ENCODE measurements at regions not wholly inside any gene's neighbourhood (a gene's known extent, or its start where the extent isn't known, plus 50 kb on each side); places are given as distances from the start of the nearest gene placed in this dataset.

- no peak for DNase-seq (ENCODE audit: extremely low read depth, low read depth)
- H3K4me3 ChIP-seq (replicated peaks; ENCODE audit: low read depth, low read length) = no peak overlapping the region
- TF ChIP-seq CTCF (IDR thresholded peaks at IDR 0.05; ENCODE audit: low read depth, low read length, missing control alignments) = no peak
Observed at GRCh38 chr7:47080816-47081215, 501.1 kb downstream of the TNS3 start.

- no peak for DNase-seq (ENCODE audit: extremely low read depth, low read depth)
- no peak for TF ChIP-seq CTCF (IDR thresholded peaks at IDR 0.05; ENCODE audit: low read depth, low read length, missing control alignments)
- no peak overlapping the region for H3K4me3 ChIP-seq (replicated peaks; ENCODE audit: low read depth, low read length)
Observed at GRCh38 chr7:47078241-47078640, 503.7 kb downstream of the TNS3 start.

GRCh38 chr7:47074702-47075153 is 507.2 kb downstream of the TNS3 start:
- H3K4me3 ChIP-seq (replicated peaks; ENCODE audit: low read depth, low read length) = no peak overlapping the region
- TF ChIP-seq CTCF (IDR thresholded peaks at IDR 0.05; ENCODE audit: low read depth, low read length, missing control alignments) = no peak
- DNase-seq (ENCODE audit: extremely low read depth, low read depth) = no peak

- DNase-seq (ENCODE audit: extremely low read depth, low read depth) = no peak
- no peak for TF ChIP-seq CTCF (IDR thresholded peaks at IDR 0.05; ENCODE audit: low read depth, low read length, missing control alignments)
- H3K4me3 ChIP-seq (replicated peaks; ENCODE audit: low read depth, low read length) = no peak overlapping the region
Observed at GRCh38 chr7:47073284-47073683, 508.6 kb downstream of the TNS3 start.

GRCh38 chr7:47071866-47072265 is 510.0 kb downstream of the TNS3 start:
- no peak for TF ChIP-seq CTCF (IDR thresholded peaks at IDR 0.05; ENCODE audit: low read depth, low read length, missing control alignments)

GRCh38 chr7:47069385-47070076 is 512.4 kb downstream of the TNS3 start:
- TF ChIP-seq CTCF (IDR thresholded peaks at IDR 0.05; ENCODE audit: low read depth, low read length, missing control alignments) = no peak
- DNase-seq (ENCODE audit: extremely low read depth, low read depth) = no peak
- no peak overlapping the region for H3K4me3 ChIP-seq (replicated peaks; ENCODE audit: low read depth, low read length)

More at GRCh38 chr7:47071866-47072265, 510.0 kb downstream of the TNS3 start:
- no peak for DNase-seq (ENCODE audit: extremely low read depth, low read depth)
- no peak overlapping the region for H3K4me3 ChIP-seq (replicated peaks; ENCODE audit: low read depth, low read length)

Measured in HFF-Myc (cell line).